Activated naive CD4-positive, alpha-beta T cell treated with anti-CD3 and anti-CD28 coated beads, Interleukin-2, amount 50 U/mL, for 72 hours (primary cell): ENCODE measurements at regions not wholly inside any gene's neighbourhood (a gene's known extent, or its start where the extent isn't known, plus 50 kb on each side); places are given as distances from the start of the nearest gene placed in this dataset.
"Not testable (repeated sequence)": the region's sequence is repeated elsewhere in the genome, so short reads cannot be mapped to it uniquely, and the experiment has no call there.

Source experiments
- ATAC-seq, 2 donors: fragments of 150-1000 bp; cut with Tn5 transposase; 2 replicates each; pipeline ENCODE4 v1.10.0; 2021; ENCODE audit warnings: mild to moderate bottlenecking in 2 of 2, moderate library complexity in 2 of 2
- DNase-seq, 2 donors: peaks; one replicate each; pipeline ENCODE4 v3.0.0; 2021 to 2022; ENCODE audit warnings: low spot score in 2 of 2
- H3K27ac Mint-ChIP-seq, 2 donors: one replicate each; pipeline ENCODE4 v1.8.0; 2022; ENCODE audit warnings: mild to moderate bottlenecking in 2 of 2, mixed read lengths in 2 of 2
- H3K36me3 Mint-ChIP-seq, 2 donors: one replicate each; pipeline ENCODE4 v1.8.0; 2022; ENCODE audit warnings: mixed read lengths in 2 of 2
- H3K9me3 Mint-ChIP-seq, 2 donors: one replicate each; pipeline ENCODE4 v1.8.0; 2022; ENCODE audit warnings: mixed read lengths in 2 of 2

GRCh38 chr3:162678941-162679340, 1182.3 kb downstream of the OTOL1 start:
- no peak for DNase-seq
- no peak for ATAC-seq
- H3K36me3 Mint-ChIP-seq: no peaks in the 10 kb centered on the region
- peaks cover 3% of the 10 kb centered on the region in 2 donors for H3K9me3 Mint-ChIP-seq
- H3K27ac Mint-ChIP-seq: no peak overlapping the region

- ATAC-seq: no peak
- Mint-ChIP-seq H3K27ac (no peak overlapping the region), H3K9me3 (peaks cover 10 to 19% of the 10 kb centered on the region in 2 donors), H3K36me3 (no peaks in the 10 kb centered on the region)
- DNase-seq: no peak
These were observed 1187.7 kb downstream of the OTOL1 start for GRCh38 chr3:162684260-162684659.

GRCh38 chr3:162699291-162699690, 1202.7 kb downstream of the OTOL1 start:
- Mint-ChIP-seq H3K27ac (no peak overlapping the region), H3K36me3 (no peaks in the 10 kb centered on the region), H3K9me3 (no peaks in the 10 kb centered on the region)
- ATAC-seq: no peak
- no peak for DNase-seq

GRCh38 chr3:162701211-162701610, 1204.6 kb downstream of the OTOL1 start:
- Mint-ChIP-seq H3K27ac (no peak overlapping the region), H3K36me3 (no peaks in the 10 kb centered on the region), H3K9me3 (no peaks in the 10 kb centered on the region)
- ATAC-seq (no peak), DNase-seq (no peak)

GRCh38 chr3:162702768-162703385, 1206.3 kb downstream of the OTOL1 start:
- ATAC-seq (no peak), DNase-seq (no peak)
- no peak overlapping the region for H3K27ac Mint-ChIP-seq
- H3K9me3 Mint-ChIP-seq: peaks cover 0 to 5% of the 10 kb centered on the region in 2 donors
- H3K36me3 Mint-ChIP-seq: no peaks in the 10 kb centered on the region

- H3K27ac Mint-ChIP-seq: no peak overlapping the region
- H3K9me3 Mint-ChIP-seq: peaks cover 0 to 5% of the 10 kb centered on the region in 2 donors
- H3K36me3 Mint-ChIP-seq: no peaks in the 10 kb centered on the region
- ATAC-seq: no peak
- no peak for DNase-seq
These were observed 1207.6 kb downstream of the OTOL1 start for GRCh38 chr3:162704238-162704637.

GRCh38 chr3:162704799-162705385, 1208.3 kb downstream of the OTOL1 start:
- ATAC-seq (no peak), DNase-seq (no peak)
- peaks cover 0 to 6% of the 10 kb centered on the region in 2 donors for H3K36me3 Mint-ChIP-seq
- H3K9me3 Mint-ChIP-seq: peaks cover 3 to 5% of the 10 kb centered on the region in 2 donors
- no peak overlapping the region for H3K27ac Mint-ChIP-seq

- peaks cover 3 to 13% of the 10 kb centered on the region in 2 donors for H3K9me3 Mint-ChIP-seq
- H3K36me3 Mint-ChIP-seq, DNase-seq, ATAC-seq, H3K27ac Mint-ChIP-seq: not testable (repeated sequence)
These were observed 1211.8 kb downstream of the OTOL1 start for GRCh38 chr3:162708394-162708793.

GRCh38 chr3:162708942-162709706, 1212.5 kb downstream of the OTOL1 start:
- not testable (repeated sequence) for H3K36me3 Mint-ChIP-seq, ATAC-seq, H3K27ac Mint-ChIP-seq, DNase-seq
- peaks cover 3 to 13% of the 10 kb centered on the region in 2 donors for H3K9me3 Mint-ChIP-seq

GRCh38 chr3:162710332-162711112, 1213.9 kb downstream of the OTOL1 start:
- peaks cover 6 to 7% of the 10 kb centered on the region in 2 donors for H3K36me3 Mint-ChIP-seq
- no peak overlapping the region for H3K27ac Mint-ChIP-seq
- DNase-seq: no peak
- no peak for ATAC-seq
- peaks cover 3 to 13% of the 10 kb centered on the region in 2 donors for H3K9me3 Mint-ChIP-seq

GRCh38 chr3:162717074-162717473, 1220.5 kb downstream of the OTOL1 start:
- H3K36me3 Mint-ChIP-seq, H3K27ac Mint-ChIP-seq, ATAC-seq, H3K9me3 Mint-ChIP-seq, DNase-seq: not testable (repeated sequence)

- ATAC-seq (no peak), DNase-seq (no peak)
- H3K27ac Mint-ChIP-seq: no peak overlapping the region
- H3K9me3 Mint-ChIP-seq: no peaks in the 10 kb centered on the region
- H3K36me3 Mint-ChIP-seq: no peaks in the 10 kb centered on the region
These were observed 1222.1 kb downstream of the OTOL1 start for GRCh38 chr3:162718697-162719096.

- Mint-ChIP-seq H3K9me3 (no peaks in the 10 kb centered on the region), H3K36me3 (no peaks in the 10 kb centered on the region), H3K27ac (no peak overlapping the region)
- DNase-seq (no peak), ATAC-seq (no peak)
These were observed 1223.2 kb downstream of the OTOL1 start for GRCh38 chr3:162719684-162720341.

- no peaks in the 10 kb centered on the region for H3K36me3 Mint-ChIP-seq
- DNase-seq: no peak
- no peak overlapping the region for H3K27ac Mint-ChIP-seq
- H3K9me3 Mint-ChIP-seq: peaks cover 2% of the 10 kb centered on the region in 2 donors
- ATAC-seq: no peak
These were observed 1225.1 kb downstream of the OTOL1 start for GRCh38 chr3:162721736-162722135.

GRCh38 chr3:162722337-162722736, 1225.7 kb downstream of the OTOL1 start:
- Mint-ChIP-seq H3K9me3 (peaks cover 3 to 4% of the 10 kb centered on the region in 2 donors), H3K36me3 (no peaks in the 10 kb centered on the region), H3K27ac (no peak overlapping the region)
- DNase-seq (no peak), ATAC-seq (no peak)

- ATAC-seq, DNase-seq, H3K27ac Mint-ChIP-seq, H3K9me3 Mint-ChIP-seq, H3K36me3 Mint-ChIP-seq: not testable (repeated sequence)
These were observed 1226.2 kb downstream of the OTOL1 start for GRCh38 chr3:162722796-162723195.
